Endothelial cell of umbilical vein (primary cell): ENCODE measurements at regions not wholly inside any gene's neighbourhood (a gene's known extent, or its start where the extent isn't known, plus 50 kb on each side); places are given as distances from the start of the nearest gene placed in this dataset.

Experiments
- BruUV-seq: library from RNA; stranded (reverse); fragments of 400-500 nt; replicated peaks from 2 replicates; lab custom pipeline; 2021; lab: Mats Ljungman, UMichigan
- CTCF ChIA-PET: fragments of 300-600, 350-600 bp; sonication (Branson Sonifier 250); formaldehyde crosslinking; loops from one replicate; lab custom pipeline; 2021; ENCODE audit warnings: antibody characterized with exemption, inconsistent platforms; lab: Charles Lee
- POLR2A ChIA-PET: fragments of 300-600, 350-600 bp; sonication (Branson Sonifier 250); formaldehyde crosslinking; loops from one replicate; lab custom pipeline; 2021; ENCODE audit warnings: antibody characterized with exemption, inconsistent platforms; lab: Charles Lee
- DNase-seq: peaks from one replicate; pipeline ENCODE4 v3.0.0-alpha.2; 2011; ENCODE audit warnings: low read depth, low spot score
- FAIRE-seq: peaks from 2 replicates; lab custom pipeline; 2011; peaks lifted over from hg19 to GRCh38; lab: Jason Lieb, UNC
- H2AFZ ChIP-seq: 2 replicates; pipeline ENCODE4 v1.6.0; 2012; ENCODE audit warnings: low read depth, low read length, control low read depth, inconsistent platforms
- H3K27ac ChIP-seq: 2 replicates; pipeline ENCODE4 v1.5.1; 2011; ENCODE audit warnings: low read depth, mild to moderate bottlenecking, control low read depth, low read length, moderate library complexity; ENCODE audit not compliant: insufficient read depth
- H3K27me3 ChIP-seq, 2 experiments: 2 replicates each; pipeline versions ENCODE4 v1.6.0 to v1.6.1; 2011; ENCODE audit warnings: low read length in 2 of 2, mixed read lengths in 1 of 2; ENCODE audit not compliant: control insufficient read depth in 2 of 2, insufficient read depth in 2 of 2
- H3K36me3 ChIP-seq, 2 experiments: 2 replicates in 1 of 2; 3 replicates in 1 of 2; pipeline ENCODE4 v1.5.1; 2011; ENCODE audit warnings: low read length in 2 of 2, mild to moderate bottlenecking in 1 of 2, moderate library complexity in 1 of 2; ENCODE audit not compliant: control insufficient read depth in 2 of 2, insufficient read depth in 2 of 2; ENCODE audit errors: extremely low read depth in 1 of 2
- H3K4me1 ChIP-seq: 3 replicates; pipeline ENCODE4 v1.5.1; 2011; ENCODE audit warnings: mild to moderate bottlenecking, low read length; ENCODE audit not compliant: control insufficient read depth, insufficient read depth; ENCODE audit errors: extremely low read depth
- H3K4me2 ChIP-seq: 2 replicates; pipeline ENCODE4 v1.6.1; 2011; ENCODE audit warnings: low read length, control low read depth, mixed read lengths; ENCODE audit not compliant: insufficient read depth
- H3K4me3 ChIP-seq, 3 experiments: fragments of 200-600 bp in 1 of 3; sonication (generic), shearing (Covaris generic) in 1 of 3; replicated peaks in 1 of 3; 2 replicates each; pipeline ENCODE4 v1.5.1; 2011 to 2016; ENCODE audit warnings: control low read depth in 3 of 3, low read length in 3 of 3, mild to moderate bottlenecking in 2 of 3, inconsistent platforms in 1 of 3, low read depth in 1 of 3, moderate library complexity in 1 of 3; ENCODE audit not compliant: insufficient read depth in 1 of 3
- H3K79me2 ChIP-seq: 2 replicates; pipeline ENCODE4 v1.6.0; 2012; ENCODE audit warnings: low read length, inconsistent platforms; ENCODE audit not compliant: control insufficient read depth, insufficient read depth
- H3K9ac ChIP-seq: replicated peaks from 2 replicates; pipeline ENCODE3; 2011; ENCODE audit warnings: low read length, control low read depth; ENCODE audit not compliant: insufficient read depth; ENCODE audit errors: extremely low read depth
- H3K9me1 ChIP-seq: replicated peaks from 3 replicates; pipeline ENCODE4 v1.6.0; 2011; ENCODE audit warnings: mild to moderate bottlenecking, low read length; ENCODE audit not compliant: control insufficient read depth, insufficient read depth; ENCODE audit errors: extremely low read depth
- H3K9me3 ChIP-seq: replicated peaks from 2 replicates; pipeline ENCODE4 v1.5.1; 2012; ENCODE audit warnings: low read length, inconsistent platforms; ENCODE audit not compliant: control insufficient read depth, insufficient read depth
- H4K20me1 ChIP-seq: replicated peaks from 2 replicates; pipeline ENCODE3; 2011; ENCODE audit warnings: mild to moderate bottlenecking, low read length; ENCODE audit not compliant: control insufficient read depth, insufficient read depth; ENCODE audit errors: extremely low read depth
- CTCF ChIP-seq, 2 donors: IDR thresholded peaks; 1 replicate in 1 of 2; 2 replicates in 1 of 2; pipeline ENCODE4 v1.5.1; 2011; ENCODE audit warnings: low read length in 2 of 2, mild to moderate bottlenecking in 2 of 2, moderate library complexity in 2 of 2, control low read depth in 1 of 2, inconsistent platforms in 1 of 2, low read depth in 1 of 2; ENCODE audit not compliant: insufficient read depth in 1 of 2; ENCODE audit errors: extremely low read depth in 1 of 2
- EZH2 ChIP-seq: IDR thresholded peaks from 2 replicates; pipeline ENCODE4 v1.6.1; 2012; ENCODE audit warnings: borderline replicate concordance, low read depth, mild to moderate bottlenecking, moderate library complexity, low read length, inconsistent platforms; ENCODE audit not compliant: severe bottlenecking
- FOS ChIP-seq: IDR thresholded peaks from 2 replicates; pipeline ENCODE4 v1.6.1; 2011; ENCODE audit warnings: mild to moderate bottlenecking, low read length, moderate library complexity, borderline replicate concordance; ENCODE audit not compliant: insufficient read depth
- GATA2 ChIP-seq: IDR thresholded peaks from 2 replicates; pipeline ENCODE4 v1.7.0; 2011; ENCODE audit warnings: low read depth, mild to moderate bottlenecking, moderate library complexity, mixed read lengths, low read length; ENCODE audit not compliant: insufficient read length, insufficient read depth
- JUN ChIP-seq: IDR thresholded peaks from 2 replicates; pipeline ENCODE4 v1.6.1; 2011; ENCODE audit warnings: borderline replicate concordance, low read depth; ENCODE audit not compliant: insufficient read length, insufficient read depth
- MAX ChIP-seq: IDR thresholded peaks from 2 replicates; pipeline ENCODE4 v1.6.1; 2011; ENCODE audit not compliant: insufficient read depth, insufficient read length
- MYC ChIP-seq: IDR thresholded peaks from one replicate; pipeline ENCODE4 v1.6.1; 2011; ENCODE audit warnings: mild to moderate bottlenecking, low read depth, low read length
- POLR2A ChIP-seq: IDR thresholded peaks from 2 replicates; pipeline ENCODE4 v1.6.1; 2012; ENCODE audit warnings: low read depth, mild to moderate bottlenecking, control low read depth, low read length
- POLR2AphosphoS5 ChIP-seq: IDR thresholded peaks from 2 replicates; pipeline ENCODE4 v1.6.1; 2012; ENCODE audit warnings: low read depth, mild to moderate bottlenecking, control low read depth, low read length, moderate library complexity; ENCODE audit not compliant: insufficient read depth
- dilution Hi-C: fragments of 300-500 bp; cut with MboI; formaldehyde crosslinking; loops from one replicate; pipeline ENCODE4 v1.15.0; 2019; ENCODE audit warnings: low sequenced_read_pairs; ENCODE audit not compliant: extremely low pct_ligation_motif_present
- intact Hi-C: fragments of 100-400 bp; cut with micrococcal nuclease; formaldehyde crosslinking; loops from one replicate; pipeline ENCODE4 v1.10.0; 2022

- ChIA-PET POLR2A (no interaction called here), CTCF (no interaction called here)
- H3K4me3 ChIP-seq = no peak overlapping the region
- H3K9me1 ChIP-seq = no peaks in the 10 kb centered on the region
- no peak overlapping the region for H3K27ac ChIP-seq
- no peaks in the 10 kb centered on the region for H3K9me3 ChIP-seq
- dilution Hi-C loops = no loop called here
- H3K27me3 ChIP-seq = no peaks in the 10 kb centered on the region
- intact Hi-C loops = no loop called here
- no peak for TF ChIP-seq EZH2
- TF ChIP-seq MAX = no peak
- no peak for TF ChIP-seq GATA2
- no peak for TF ChIP-seq MYC
- TF ChIP-seq JUN = no peak
- TF ChIP-seq POLR2AphosphoS5 = no peak
- no peak for TF ChIP-seq CTCF (IDR thresholded peaks at IDR 0.05; ENCODE audit: extremely low read depth in 1 of 2, insufficient read depth in 1 of 2, low read depth in 1 of 2, low read length in 2 of 2)
- no peak for TF ChIP-seq POLR2A
- TF ChIP-seq FOS = no peak
- no TSS peak for BruUV-seq
- FAIRE-seq (no peak), DNase-seq (no peak)
- H3K4me1 ChIP-seq = no peaks in the 10 kb centered on the region
- H3K36me3 ChIP-seq = no peaks in the 10 kb centered on the region
- no peak overlapping the region for H3K9ac ChIP-seq
- no peak overlapping the region for H3K4me2 ChIP-seq
- H4K20me1 ChIP-seq = no peaks in the 10 kb centered on the region
- H2AFZ ChIP-seq = no peak overlapping the region
- no peaks in the 10 kb centered on the region for H3K79me2 ChIP-seq
These were observed 338.8 kb upstream of the REG3G start for GRCh38 chr2:78686625-78687153.
